Muscle of leg (tissue), 3 donors: ENCODE measurements at regions not wholly inside any gene's neighbourhood (a gene's known extent, or its start where the extent isn't known, plus 50 kb on each side); places are given as distances from the start of the nearest gene placed in this dataset.
"Not testable (repeated sequence)": the region's sequence is repeated elsewhere in the genome, so short reads cannot be mapped to it uniquely, and the experiment has no call there.

Experiments
- DNase-seq: peaks from one replicate; pipeline ENCODE4 v3.0.0; 2013
- H3K27ac ChIP-seq: one replicate; pipeline ENCODE4 v1.5.1; 2013; ENCODE audit warnings: mild to moderate bottlenecking, low read length, control low read depth
- H3K27me3 ChIP-seq: one replicate; pipeline ENCODE4 v1.6.1; 2013; ENCODE audit warnings: low read length; ENCODE audit not compliant: control insufficient read depth, insufficient read depth
- H3K36me3 ChIP-seq: one replicate; pipeline ENCODE4 v1.6.1; 2013; ENCODE audit warnings: low read length; ENCODE audit not compliant: control insufficient read depth, insufficient read depth
- H3K4me1 ChIP-seq: one replicate; pipeline ENCODE4 v1.6.1; 2013; ENCODE audit warnings: low read length; ENCODE audit not compliant: control insufficient read depth, insufficient read depth
- H3K4me3 ChIP-seq: one replicate; pipeline ENCODE4 v1.5.1; 2013; ENCODE audit warnings: low read length, control low read depth
- H3K9me3 ChIP-seq: replicated peaks from 2 replicates; pipeline ENCODE4 v1.6.1; 2013; ENCODE audit warnings: low read depth, low read length; ENCODE audit not compliant: control insufficient read depth
- WGBS: methylation state at CpG from one replicate; pipeline ENCODE4 v1.1.5; 2013; ENCODE audit warnings: missing lambda C conversion rate; ENCODE audit not compliant: insufficient coverage; 5-methylcytosine and 5-hydroxymethylcytosine counted together

GRCh38 chr4:18180892-18181291 lies 159.3 kb upstream of the LCORL start:
- Histone ChIP-seq H3K4me1 (no peaks in the 10 kb centered on the region), H3K9me3 (peaks cover 2% of the 10 kb centered on the region), H3K36me3 (no peaks in the 10 kb centered on the region), H3K4me3 (no peak overlapping the region), H3K27me3 (no peaks in the 10 kb centered on the region), H3K27ac (no peak overlapping the region)
- DNase-seq, result no peak

- H3K4me1 ChIP-seq, result no peaks in the 10 kb centered on the region
- DNase-seq, result peak; percentile 1
- no peaks in the 10 kb centered on the region for H3K27me3 ChIP-seq
- H3K36me3 ChIP-seq, result no peaks in the 10 kb centered on the region
- WGBS, result 100% methylated on average over 1 of the region's 4 CpGs
- no peak overlapping the region for H3K4me3 ChIP-seq
- H3K27ac ChIP-seq, result no peak overlapping the region
- peaks cover 2% of the 10 kb centered on the region for H3K9me3 ChIP-seq
These were observed 158.6 kb upstream of the LCORL start for GRCh38 chr4:18180122-18180521.

- no peak overlapping the region for H3K27ac ChIP-seq
- H3K9me3 ChIP-seq, result no peaks in the 10 kb centered on the region
- DNase-seq, result no peak
- no peaks in the 10 kb centered on the region for H3K4me1 ChIP-seq
- no peaks in the 10 kb centered on the region for H3K36me3 ChIP-seq
- H3K4me3 ChIP-seq, result no peak overlapping the region
- H3K27me3 ChIP-seq, result no peaks in the 10 kb centered on the region
- WGBS, result no CpG with 5 or more reads among the region's 2 CpGs
These were observed 150.3 kb upstream of the LCORL start for GRCh38 chr4:18171896-18172295.

- no peak for DNase-seq
- Histone ChIP-seq H3K36me3 (no peaks in the 10 kb centered on the region), H3K27me3 (no peaks in the 10 kb centered on the region), H3K4me1 (no peaks in the 10 kb centered on the region), H3K27ac (no peak overlapping the region), H3K9me3 (no peaks in the 10 kb centered on the region), H3K4me3 (no peak overlapping the region)
- WGBS, result 89% methylated on average over 4 of the region's 4 CpGs
These were observed 146.3 kb upstream of the LCORL start for GRCh38 chr4:18167831-18168230.

- 71% methylated on average over 1 of the region's 3 CpGs for WGBS
- no peaks in the 10 kb centered on the region for H3K9me3 ChIP-seq
- H3K27ac ChIP-seq, result no peak overlapping the region
- no peak for DNase-seq
- H3K36me3 ChIP-seq, result no peaks in the 10 kb centered on the region
- H3K27me3 ChIP-seq, result no peaks in the 10 kb centered on the region
- H3K4me1 ChIP-seq, result no peaks in the 10 kb centered on the region
- no peak overlapping the region for H3K4me3 ChIP-seq
These were observed 145.4 kb upstream of the LCORL start for GRCh38 chr4:18166925-18167324.

- no CpG with 5 or more reads among the region's 1 CpG for WGBS
- Histone ChIP-seq H3K4me1 (no peaks in the 10 kb centered on the region), H3K4me3 (no peak overlapping the region), H3K36me3 (no peaks in the 10 kb centered on the region), H3K27me3 (no peaks in the 10 kb centered on the region), H3K27ac (no peak overlapping the region), H3K9me3 (peaks cover 4% of the 10 kb centered on the region)
- DNase-seq, result no peak
These were observed 140.9 kb upstream of the LCORL start for GRCh38 chr4:18162453-18162852.

GRCh38 chr4:18159117-18159912 lies 137.8 kb upstream of the LCORL start:
- not testable (repeated sequence) for H3K27me3 ChIP-seq, H3K4me3 ChIP-seq, H3K9me3 ChIP-seq, H3K27ac ChIP-seq, H3K4me1 ChIP-seq, DNase-seq, H3K36me3 ChIP-seq
- WGBS, result 95% methylated on average over 47 of the region's 51 CpGs

- H3K27ac ChIP-seq, result no peak overlapping the region
- H3K36me3 ChIP-seq, result no peaks in the 10 kb centered on the region
- no peaks in the 10 kb centered on the region for H3K27me3 ChIP-seq
- peaks cover 5% of the 10 kb centered on the region for H3K9me3 ChIP-seq
- no peaks in the 10 kb centered on the region for H3K4me1 ChIP-seq
- no CpG with 5 or more reads among the region's 2 CpGs for WGBS
- no peak overlapping the region for H3K4me3 ChIP-seq
- no peak for DNase-seq
These were observed 133.8 kb upstream of the LCORL start for GRCh38 chr4:18155067-18156041.

- Histone ChIP-seq H3K4me3 (no peak overlapping the region), H3K9me3 (no peaks in the 10 kb centered on the region), H3K27ac (no peak overlapping the region), H3K27me3 (no peaks in the 10 kb centered on the region), H3K4me1 (no peaks in the 10 kb centered on the region), H3K36me3 (no peaks in the 10 kb centered on the region)
- no peak for DNase-seq
- WGBS, result 96% methylated on average over 5 of the region's 9 CpGs
These were observed 116.6 kb upstream of the LCORL start for GRCh38 chr4:18138076-18138665.

- no peaks in the 10 kb centered on the region for H3K27me3 ChIP-seq
- H3K9me3 ChIP-seq, result no peaks in the 10 kb centered on the region
- no peaks in the 10 kb centered on the region for H3K4me1 ChIP-seq
- DNase-seq, result no peak
- no peaks in the 10 kb centered on the region for H3K36me3 ChIP-seq
- H3K27ac ChIP-seq, result no peak overlapping the region
- no peak overlapping the region for H3K4me3 ChIP-seq
These were observed 112.6 kb upstream of the LCORL start for GRCh38 chr4:18134111-18134510.
